Urothelium cell line (cell line): ENCODE measurements at regions not wholly inside any gene's neighbourhood (a gene's known extent, or its start where the extent isn't known, plus 50 kb on each side); places are given as distances from the start of the nearest gene placed in this dataset.
"Not testable (repeated sequence)": the region's sequence is repeated elsewhere in the genome, so short reads cannot be mapped to it uniquely, and the experiment has no call there.

Experiments used
- DNase-seq: peaks from one replicate; pipeline ENCODE4 v3.0.0; 2011; ENCODE audit warnings: low spot score, mixed read lengths
- FAIRE-seq: peaks from 2 replicates; lab custom pipeline; 2011; peaks lifted over from hg19 to GRCh38; lab: Jason Lieb, UNC

DNA sequence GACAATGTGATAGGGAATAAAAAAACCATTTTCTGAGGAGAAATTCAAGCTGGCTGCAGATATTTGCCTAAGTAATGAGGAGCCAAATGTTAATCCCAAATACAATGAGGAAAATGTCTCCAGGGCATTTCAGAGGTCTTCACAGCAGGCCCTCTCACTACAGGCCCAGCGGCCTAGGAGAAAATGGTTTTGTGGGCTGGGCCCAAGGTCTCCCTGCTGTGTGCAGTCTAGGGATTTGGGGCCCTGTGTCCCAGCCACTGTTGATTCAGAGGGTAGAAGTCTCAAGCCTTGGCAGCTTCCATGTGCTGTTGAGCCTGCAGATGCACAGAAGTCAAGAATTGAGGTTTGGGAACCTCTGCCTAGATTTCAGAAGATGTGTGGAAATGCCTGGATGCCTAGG, 778.7 kb downstream of the CENPC start:
- FAIRE-seq (no peak), DNase-seq (no peak)

DNA sequence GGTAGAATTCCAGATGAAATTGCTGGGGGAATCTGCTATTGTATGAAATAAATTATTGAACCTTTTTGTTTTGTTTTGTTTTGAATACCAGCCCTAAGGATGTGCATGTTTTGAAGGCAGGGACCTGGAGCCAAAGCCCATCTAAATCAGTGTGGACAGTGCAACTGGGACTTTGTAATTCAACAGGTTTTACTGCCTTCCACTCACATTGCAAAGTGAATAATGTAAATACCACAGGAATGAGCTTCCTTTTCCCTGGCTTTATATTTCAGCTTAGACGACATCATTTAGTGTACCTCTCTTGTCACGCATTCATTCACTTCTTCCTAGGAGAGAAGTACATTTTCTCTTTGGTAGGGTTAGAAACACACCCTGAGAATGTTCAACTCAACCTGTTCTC, 795.0 kb downstream of the CENPC start:
- no peak for DNase-seq
- FAIRE-seq = no peak

DNA sequence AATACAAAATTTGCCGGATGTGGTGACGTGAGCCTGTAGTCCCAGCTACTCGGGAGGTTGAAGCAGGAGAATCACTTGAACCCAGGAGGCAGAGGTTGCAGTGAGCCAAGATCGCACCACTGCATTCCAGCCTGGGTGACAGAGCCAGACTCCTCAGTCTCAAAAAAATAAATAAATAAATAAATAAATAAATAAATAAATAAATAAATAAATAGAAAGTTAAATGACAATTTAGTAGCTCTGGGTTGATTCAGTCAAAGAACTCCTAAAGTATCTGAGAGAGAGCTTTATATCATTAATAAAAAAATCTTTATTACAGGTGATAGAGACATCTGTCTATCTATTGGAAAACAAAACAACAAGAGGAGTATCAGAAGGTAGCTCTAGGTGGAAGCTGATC, 798.4 kb downstream of the CENPC start:
- not testable (repeated sequence) for FAIRE-seq, DNase-seq

DNA sequence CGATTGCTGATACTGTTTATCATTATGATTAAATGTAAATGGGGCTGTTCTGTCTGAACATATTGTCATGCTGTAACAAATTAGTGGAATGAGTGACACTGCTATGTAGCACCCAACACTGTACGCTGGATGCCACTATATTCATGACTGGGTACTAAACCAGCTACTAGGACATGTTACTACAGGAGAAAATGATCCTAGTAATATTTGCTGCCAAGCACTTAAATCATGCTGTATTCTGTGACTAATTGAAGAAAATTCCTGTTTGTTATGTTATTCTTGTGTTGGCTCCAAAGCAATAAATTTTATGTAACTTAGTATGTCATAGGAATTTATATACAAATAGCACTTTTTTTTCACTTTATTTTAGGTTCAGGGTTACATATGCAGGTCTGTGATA, 804.2 kb downstream of the CENPC start:
- no peak for DNase-seq
- peak; percentile 63 for FAIRE-seq

DNA sequence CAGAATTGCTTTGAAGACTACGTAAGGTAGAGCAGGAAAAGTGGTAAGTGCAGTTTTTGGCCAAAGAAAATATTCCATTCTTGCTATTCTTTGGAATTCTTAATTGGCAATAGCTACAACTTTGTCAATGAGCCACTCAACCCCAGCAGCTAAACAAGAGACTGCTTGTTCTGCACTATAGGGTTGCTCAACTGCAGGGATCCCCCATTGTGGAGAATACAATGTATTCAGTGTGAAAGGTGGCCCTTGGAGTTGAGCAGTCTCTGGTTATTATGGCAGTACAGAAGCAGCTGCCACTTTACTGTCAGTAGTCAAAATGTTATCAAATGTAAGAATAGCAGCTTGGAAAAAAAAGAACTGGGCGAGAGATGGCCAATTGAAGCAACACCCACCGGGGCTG, 808.7 kb downstream of the CENPC start:
- FAIRE-seq = no peak

DNA sequence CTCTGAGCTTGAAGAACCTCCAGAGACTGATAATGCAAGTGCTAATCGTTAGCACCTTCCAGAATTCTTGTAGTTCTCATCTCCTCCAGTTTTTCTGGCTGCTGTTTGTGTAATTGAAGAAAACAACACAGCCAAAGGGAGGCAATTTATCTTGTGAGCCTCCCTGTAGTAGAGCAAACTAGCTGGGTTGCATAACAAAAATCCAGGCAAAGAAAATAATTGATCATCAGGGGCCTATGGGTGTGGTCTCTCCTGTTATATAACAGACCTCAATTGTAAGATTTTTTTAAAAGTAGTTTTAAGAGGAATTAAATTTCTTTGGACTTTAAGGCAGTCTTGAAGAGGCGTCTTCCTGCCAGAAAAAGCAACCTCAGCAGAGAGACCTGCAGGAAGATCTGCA, 817.0 kb downstream of the CENPC start:
- no peak for FAIRE-seq
- DNase-seq = no peak

More for the DNA sequence above, 808.7 kb downstream of the CENPC start:
- no peak for DNase-seq

DNA sequence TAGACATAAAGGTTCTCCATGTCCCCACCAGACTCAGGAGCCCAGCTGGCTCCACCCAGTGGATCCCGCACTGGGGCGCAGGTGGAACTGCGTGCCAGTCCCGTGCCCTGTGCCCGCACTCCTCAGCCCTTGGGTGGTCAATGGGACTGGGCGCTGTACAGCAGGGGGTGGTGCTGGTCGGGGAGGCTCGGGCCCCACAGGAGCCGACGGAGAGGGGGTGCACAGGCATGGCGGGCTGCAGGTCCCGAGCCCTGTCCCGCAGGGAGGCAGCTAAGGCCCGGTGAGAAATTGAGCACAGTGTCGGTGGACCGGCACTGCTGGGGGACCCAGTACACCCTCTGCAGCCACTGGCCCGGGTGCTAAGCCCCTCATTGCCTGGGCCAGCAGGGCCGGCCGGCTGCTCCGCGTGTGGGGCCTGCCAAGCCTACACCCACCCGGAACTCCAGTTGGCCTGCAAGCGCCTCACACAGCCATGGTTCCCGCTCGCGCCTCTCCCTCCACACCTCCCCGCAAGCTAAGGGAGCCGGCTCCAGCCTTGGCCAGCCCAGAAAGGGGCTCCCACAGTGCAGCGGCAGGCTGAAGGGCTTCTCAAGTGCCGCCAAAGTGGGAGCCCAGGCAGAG, 832.9 kb downstream of the CENPC start:
- not testable (repeated sequence) for FAIRE-seq, DNase-seq

DNA sequence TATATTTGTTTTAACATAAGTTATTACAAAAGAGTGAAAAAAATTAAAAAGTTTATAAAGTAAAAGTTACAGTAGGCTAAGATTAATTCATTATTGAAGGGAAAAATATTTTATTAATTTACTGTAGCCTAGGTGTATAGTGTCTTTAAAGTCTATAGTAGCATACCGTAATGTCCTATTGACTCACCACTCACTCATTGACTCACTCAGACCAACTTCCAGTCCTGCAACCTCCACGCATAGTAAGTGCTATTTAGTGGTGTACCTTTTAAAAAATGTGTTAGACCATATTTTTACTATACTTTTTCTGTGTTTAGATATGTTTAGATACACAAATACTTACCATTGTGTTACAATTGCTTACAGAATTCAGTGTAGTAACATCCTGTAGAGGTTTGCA, 841.1 kb downstream of the CENPC start:
- FAIRE-seq = no peak
- DNase-seq = no peak

DNA sequence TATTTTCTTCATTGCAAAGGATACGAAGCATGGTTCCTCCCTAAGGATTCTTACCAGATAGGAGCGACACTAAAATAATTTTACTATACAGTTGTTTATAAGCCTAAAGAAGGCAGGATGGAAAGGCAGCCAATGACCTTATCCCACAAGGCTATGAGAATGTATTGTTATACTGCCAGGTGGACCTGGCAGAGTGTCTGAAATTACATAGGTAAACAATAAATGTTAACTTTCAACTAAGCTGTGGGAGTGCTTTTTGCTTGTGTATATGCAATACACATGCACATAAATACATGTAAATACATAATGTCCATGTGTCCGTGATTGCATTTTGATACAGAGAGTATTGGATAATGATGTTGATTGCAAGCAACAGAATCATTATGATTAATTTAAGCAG, 850.6 kb downstream of the CENPC start:
- DNase-seq (no peak), FAIRE-seq (no peak)

DNA sequence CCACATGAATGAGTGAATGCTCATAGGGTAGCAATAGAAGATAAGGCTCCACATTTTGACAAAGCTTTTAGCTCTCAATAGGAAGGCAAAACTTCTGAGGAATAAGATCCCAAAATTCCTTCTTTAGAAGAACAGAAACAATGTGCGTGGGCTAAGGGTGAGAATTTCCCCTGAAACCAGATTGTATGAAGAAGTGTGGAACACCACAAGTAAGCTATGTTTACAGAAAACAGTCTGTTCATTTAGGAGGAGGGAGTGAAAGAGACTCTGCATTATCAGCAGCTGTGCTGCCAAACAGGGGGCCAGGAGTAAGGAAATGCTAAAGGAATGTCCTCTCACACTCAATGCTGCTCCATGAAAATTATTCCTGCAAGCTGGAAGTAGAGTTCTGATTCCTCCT, 851.6 kb downstream of the CENPC start:
- FAIRE-seq (no peak), DNase-seq (no peak)

DNA sequence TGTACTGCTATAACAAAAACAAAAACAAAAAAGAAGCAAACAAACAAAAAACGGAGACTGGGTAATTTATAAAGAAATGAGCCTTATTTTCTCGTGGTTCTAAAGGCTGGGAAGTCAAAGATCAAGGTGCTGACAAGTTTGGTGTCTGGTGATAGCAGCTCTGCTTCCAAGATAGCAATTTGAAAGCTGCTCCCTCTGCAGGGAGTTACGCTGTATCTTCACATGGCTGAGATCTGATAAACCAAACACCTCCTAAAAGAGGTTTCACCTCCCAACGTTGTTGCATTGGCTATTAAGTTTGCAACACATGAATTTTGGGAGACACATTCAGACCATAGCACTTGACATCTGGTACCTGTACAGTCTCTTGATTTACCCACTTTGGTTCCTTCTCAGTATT, 854.2 kb downstream of the CENPC start:
- peak; percentile 10 for DNase-seq

DNA sequence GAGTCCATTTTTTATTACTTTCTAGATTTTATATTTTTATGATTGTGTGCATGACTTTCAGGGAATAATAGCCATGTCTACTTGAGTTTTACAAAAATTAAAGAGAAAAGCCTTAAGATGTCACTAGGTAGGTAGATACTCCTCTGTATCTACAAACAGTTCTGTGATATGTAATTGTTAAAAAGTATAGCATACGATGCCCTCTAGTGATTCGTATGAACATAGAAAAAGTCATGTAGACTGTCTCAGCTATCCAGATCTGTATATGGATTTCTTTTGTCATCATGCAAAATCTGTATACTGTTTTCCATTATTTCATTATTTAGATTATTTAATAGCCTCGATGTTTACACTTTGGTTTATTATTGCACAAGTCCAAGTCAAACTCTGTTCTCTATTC, 856.6 kb downstream of the CENPC start:
- FAIRE-seq (no peak), DNase-seq (peak; percentile 10)

More for the DNA sequence above, 854.2 kb downstream of the CENPC start:
- peak; percentile 90 for FAIRE-seq

DNA sequence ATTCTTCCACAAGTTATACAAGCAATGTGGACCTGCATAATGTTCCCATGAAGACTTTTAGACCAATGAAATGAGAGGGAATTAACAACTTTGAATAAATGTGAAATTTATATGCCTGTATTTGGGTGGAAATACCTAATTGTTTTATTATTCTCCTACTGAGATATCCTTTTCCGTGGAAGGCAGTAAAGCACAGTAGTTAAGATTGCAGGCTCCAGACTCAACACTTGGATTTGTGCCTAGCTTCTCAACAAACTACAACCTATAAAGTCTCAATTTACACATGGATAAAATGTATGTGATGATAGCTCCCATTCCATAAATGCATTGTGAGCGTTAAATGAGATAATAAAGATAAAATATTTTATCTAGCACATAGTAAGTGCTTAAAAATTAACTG, 857.8 kb downstream of the CENPC start:
- DNase-seq (no peak), FAIRE-seq (no peak)

DNA sequence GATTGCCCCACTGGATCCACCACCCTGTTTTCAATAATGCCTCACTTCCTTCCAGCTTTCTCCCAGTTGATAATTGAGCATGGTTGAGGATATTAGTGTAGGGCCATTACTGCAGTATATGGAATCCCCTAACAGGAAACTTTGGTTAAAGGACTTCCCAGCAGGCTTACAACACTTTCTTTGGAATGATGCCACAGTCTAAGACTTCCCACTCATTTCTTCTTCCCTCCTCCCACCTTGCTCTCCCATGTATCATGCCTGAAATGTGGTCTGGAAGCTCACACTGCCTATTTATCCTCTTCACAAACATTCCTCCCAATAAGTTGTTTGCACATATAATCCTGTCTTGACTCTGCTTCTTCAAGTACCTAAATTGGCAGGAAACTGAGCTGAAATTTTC, 863.3 kb downstream of the CENPC start:
- DNase-seq = no peak

DNA sequence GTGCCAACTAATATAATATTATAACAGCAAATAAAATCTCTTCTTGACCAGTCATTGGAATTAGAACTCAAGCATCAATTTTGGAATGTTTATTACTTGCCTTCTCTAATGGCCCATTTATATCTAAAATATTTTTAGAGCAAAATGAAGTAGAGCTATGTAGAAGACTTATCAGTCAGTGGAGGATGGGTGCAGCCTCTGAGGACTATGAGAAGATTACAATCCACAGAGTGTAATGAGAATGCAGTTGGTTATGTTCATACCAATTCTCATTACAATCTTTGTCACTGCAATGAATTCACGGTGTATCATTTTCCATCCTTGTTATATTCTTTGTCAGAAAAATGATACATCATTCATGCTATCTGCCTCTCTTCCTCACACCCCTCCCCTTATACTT, 878.1 kb downstream of the CENPC start:
- DNase-seq (no peak), FAIRE-seq (no peak)

More for the DNA sequence above, 863.3 kb downstream of the CENPC start:
- FAIRE-seq = no peak

DNA sequence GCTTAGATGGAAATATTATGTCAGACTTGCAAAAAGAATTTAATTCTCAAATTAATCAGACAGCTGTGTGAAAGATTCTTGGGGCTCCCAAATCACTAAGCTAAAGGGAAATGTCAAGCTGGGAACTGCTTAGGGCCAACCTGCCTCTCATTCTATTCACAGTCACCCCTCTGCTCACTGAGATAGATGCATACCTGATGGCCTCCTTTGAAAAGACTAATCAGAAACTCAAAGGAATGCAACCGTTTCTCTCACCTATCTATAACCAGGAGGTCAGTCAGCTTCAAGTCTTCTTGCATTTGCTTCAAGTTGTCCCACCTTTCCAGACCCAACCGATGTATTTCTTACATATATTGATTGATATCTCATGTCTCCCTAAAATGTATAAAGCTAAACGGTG, 882.7 kb downstream of the CENPC start:
- DNase-seq = no peak
- peak; percentile 5 for FAIRE-seq

DNA sequence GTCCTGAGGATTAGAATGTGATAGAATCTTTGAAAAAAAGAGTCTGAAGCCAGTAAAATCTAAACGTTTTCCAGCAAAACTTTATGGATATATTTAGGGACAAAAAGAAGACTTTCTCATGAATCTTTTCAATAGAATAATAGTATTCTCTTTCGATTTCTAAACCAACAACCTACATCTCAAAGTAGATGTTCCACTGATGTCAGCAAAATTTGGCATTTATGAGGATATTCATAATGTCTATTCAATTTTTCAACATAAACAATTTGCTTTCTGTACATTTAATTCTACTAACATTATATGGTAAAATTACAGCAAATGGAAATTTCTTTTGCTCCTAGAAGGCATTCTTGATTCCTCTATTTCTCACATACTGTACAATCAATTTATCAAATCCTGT, 886.5 kb downstream of the CENPC start:
- DNase-seq = no peak
- FAIRE-seq = no peak

DNA sequence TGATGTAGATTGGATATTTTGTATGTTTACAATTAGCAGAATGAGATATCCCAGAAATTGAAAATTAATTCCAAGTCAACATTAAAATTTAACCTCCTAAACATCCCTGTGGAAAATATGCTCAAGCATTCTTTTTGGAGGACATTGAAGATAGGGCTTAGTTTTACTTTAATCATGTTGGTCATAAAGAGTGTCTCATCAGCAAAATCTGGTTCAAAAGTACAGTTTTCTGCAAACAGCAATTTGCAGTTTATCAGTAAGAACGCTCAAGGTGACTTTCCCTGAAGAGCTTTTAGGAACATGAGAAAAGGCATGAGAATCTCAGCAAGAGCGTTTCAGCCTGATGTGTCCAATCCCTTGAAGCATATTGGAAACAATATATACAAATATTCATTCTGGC, 889.8 kb downstream of the CENPC start:
- FAIRE-seq (no peak), DNase-seq (no peak)

DNA sequence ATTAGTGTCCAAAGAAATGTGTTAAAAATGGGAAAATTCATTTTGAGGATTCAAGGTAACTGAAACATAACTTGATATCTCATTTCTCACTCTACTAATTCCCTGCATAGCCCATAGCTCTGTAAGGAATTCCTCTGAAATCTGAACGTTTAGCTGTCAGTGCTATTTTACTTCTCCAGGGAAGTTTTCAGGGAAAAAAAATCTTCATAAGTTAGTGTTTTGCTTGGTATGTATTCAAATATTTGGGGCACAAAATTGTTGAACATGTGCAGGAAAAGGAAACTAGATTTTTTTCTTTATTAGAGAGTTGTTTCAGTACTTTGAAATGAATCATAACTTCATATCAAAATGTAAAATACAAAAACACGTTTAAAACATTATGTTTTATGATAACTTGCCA, 891.4 kb downstream of the CENPC start:
- FAIRE-seq = no peak
- no peak for DNase-seq

DNA sequence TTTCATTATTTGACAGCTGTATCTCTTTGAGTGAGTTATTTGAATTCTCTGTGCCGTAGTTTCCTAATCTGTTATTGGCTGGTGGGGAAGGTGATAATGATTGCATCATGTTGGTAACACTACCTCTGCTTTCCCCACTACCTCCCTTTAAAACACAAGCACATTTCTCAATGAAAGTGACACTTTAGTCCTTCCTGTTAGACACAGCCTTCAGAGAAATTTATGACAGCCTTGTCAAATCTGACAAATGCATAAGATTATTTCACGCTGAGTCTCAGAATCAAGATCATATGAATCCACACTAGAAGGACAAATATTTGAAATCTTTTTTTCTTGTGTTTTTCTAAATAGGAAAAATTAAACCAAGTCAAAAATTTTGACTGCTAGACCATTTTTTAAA, 896.1 kb downstream of the CENPC start:
- DNase-seq = no peak
- FAIRE-seq = no peak

DNA sequence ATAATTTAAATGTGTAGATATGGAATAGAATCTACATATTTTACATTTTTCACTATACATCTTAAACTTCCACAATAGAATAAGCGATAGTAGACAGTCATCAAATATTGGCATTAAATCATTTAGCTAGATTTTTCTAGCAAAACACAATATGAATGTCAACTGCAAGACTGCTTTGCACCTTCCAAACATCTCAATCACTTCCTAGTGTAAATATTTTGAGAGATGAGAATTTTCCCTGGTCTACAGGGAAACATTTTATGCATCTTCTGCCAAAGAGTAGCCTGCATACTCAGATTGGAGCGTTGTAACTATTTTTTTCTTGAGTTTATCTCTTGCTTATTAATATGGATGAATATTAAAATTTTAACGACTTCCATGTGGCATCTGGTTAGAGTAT, 897.4 kb downstream of the CENPC start:
- DNase-seq (no peak), FAIRE-seq (no peak)

DNA sequence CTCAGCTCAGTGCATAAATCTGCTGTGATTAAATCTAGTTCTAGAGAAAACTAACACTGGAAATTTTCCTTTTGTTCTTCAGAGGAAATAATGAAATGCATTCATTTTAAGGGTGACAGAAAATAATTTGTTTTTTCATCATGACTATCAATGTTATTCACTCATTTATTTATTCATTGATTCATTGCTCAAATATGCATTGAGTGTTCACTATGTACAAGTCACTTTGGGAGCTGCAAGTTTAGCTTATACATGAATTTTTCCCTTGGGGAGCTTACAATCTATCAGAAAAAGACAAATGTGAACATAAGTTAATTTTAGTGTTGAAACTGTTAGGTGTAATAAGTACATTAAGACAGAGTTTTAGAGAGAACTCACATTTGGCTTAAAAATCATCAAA, 897.8 kb downstream of the CENPC start:
- DNase-seq = no peak
- no peak for FAIRE-seq

DNA sequence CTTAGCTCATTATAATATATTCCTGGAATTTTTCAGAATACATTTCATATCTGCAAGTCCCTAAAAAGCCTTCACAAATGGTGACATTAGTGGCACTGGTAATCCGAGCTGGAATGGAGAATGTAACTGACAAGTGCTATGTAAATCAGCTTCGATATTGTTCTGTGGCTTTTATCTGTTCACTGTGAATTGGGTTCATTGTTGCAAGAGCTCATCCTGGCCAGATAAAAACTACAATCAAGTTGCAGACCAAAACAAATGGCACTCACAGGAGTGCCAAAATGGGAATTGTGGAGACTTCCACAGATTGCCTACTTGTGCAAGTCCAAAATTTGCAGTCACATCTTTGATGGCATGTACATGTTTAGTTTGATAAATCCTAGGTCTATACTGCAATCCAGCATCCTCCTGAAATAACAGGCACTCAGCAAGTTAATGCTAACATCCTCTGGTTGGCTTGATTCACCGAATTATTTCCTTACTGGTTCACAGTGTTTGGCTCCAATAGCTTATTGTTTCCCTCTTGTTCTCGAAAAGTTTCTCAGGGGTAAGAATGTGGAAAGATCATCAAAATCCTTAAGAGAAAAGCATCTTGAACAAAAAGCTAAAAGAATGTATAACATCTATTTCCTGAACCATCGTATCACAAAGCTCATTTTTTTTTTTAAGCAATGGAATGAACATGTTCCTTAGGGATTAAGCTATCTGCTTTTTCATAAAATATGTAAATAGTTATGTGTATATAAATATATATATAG, 904.9 kb downstream of the CENPC start:
- DNase-seq = no peak
- FAIRE-seq = no peak
